Mesendoderm (in vitro differentiated cells): ENCODE measurements at regions not wholly inside any gene's neighbourhood (a gene's known extent, or its start where the extent isn't known, plus 50 kb on each side); places are given as distances from the start of the nearest gene placed in this dataset.

Source experiments
- DNase-seq: peaks from one replicate; pipeline ENCODE4 v3.0.0; 2013
- H2AK5ac ChIP-seq: 2 replicates; pipeline ENCODE4 v1.6.1; 2013; ENCODE audit warnings: low read length, inconsistent platforms
- H2BK120ac ChIP-seq: 2 replicates; pipeline ENCODE4 v1.6.1; 2013; ENCODE audit warnings: low read depth, mild to moderate bottlenecking, low read length, moderate library complexity, mixed read lengths
- H2BK15ac ChIP-seq: replicated peaks from 2 replicates; pipeline ENCODE4 v1.6.1; 2013; ENCODE audit warnings: low read depth, mild to moderate bottlenecking, moderate library complexity
- H2BK5ac ChIP-seq: 2 replicates; pipeline ENCODE4 v1.6.1; 2013; ENCODE audit warnings: low read length, inconsistent platforms
- H3K18ac ChIP-seq: 2 replicates; pipeline ENCODE4 v1.6.1; 2013; ENCODE audit warnings: mild to moderate bottlenecking, low read length, mixed read lengths
- H3K23ac ChIP-seq: one replicate; pipeline ENCODE4 v1.6.1; 2013; ENCODE audit warnings: low read length
- H3K27ac ChIP-seq: 2 replicates; pipeline ENCODE4 v1.5.1; 2013; ENCODE audit warnings: low read depth, mild to moderate bottlenecking, inconsistent platforms, low read length, moderate library complexity
- H3K27me3 ChIP-seq: 2 replicates; pipeline ENCODE4 v1.6.1; 2013; ENCODE audit warnings: low read length, control low read depth, mild to moderate bottlenecking, inconsistent platforms; ENCODE audit not compliant: insufficient read depth, poor library complexity
- H3K36me3 ChIP-seq: 2 replicates; pipeline ENCODE4 v1.6.1; 2013; ENCODE audit warnings: low read length, inconsistent platforms; ENCODE audit not compliant: control insufficient read depth, insufficient read depth
- H3K4ac ChIP-seq: one replicate; pipeline ENCODE4 v1.6.1; 2013; ENCODE audit warnings: low read depth, mild to moderate bottlenecking, low read length, moderate library complexity
- H3K4me1 ChIP-seq: 2 replicates; pipeline ENCODE4 v1.6.1; 2013; ENCODE audit warnings: low read depth, low read length, inconsistent platforms; ENCODE audit not compliant: control insufficient read depth
- H3K4me2 ChIP-seq: 2 replicates; pipeline ENCODE4 v1.6.1; 2013; ENCODE audit warnings: low read length
- H3K4me3 ChIP-seq: 2 replicates; pipeline ENCODE4 v1.5.1; 2013; ENCODE audit warnings: mild to moderate bottlenecking, low read length
- H3K56ac ChIP-seq: one replicate; pipeline ENCODE4 v1.6.1; 2013; ENCODE audit warnings: low read length
- H3K79me1 ChIP-seq: 2 replicates; pipeline ENCODE4 v1.6.1; 2013; ENCODE audit warnings: low read length, inconsistent platforms
- H3K79me2 ChIP-seq: 2 replicates; pipeline ENCODE4 v1.6.1; 2013; ENCODE audit warnings: mild to moderate bottlenecking, low read length; ENCODE audit not compliant: control insufficient read depth, insufficient read depth
- H3K9ac ChIP-seq: 2 replicates; pipeline ENCODE4 v1.6.1; 2013; ENCODE audit warnings: low read length, inconsistent platforms
- H4K5ac ChIP-seq: one replicate; pipeline ENCODE4 v1.6.1; 2013; ENCODE audit warnings: low read length
- H4K8ac ChIP-seq: one replicate; pipeline ENCODE4 v1.6.1; 2013; ENCODE audit warnings: low read depth, mild to moderate bottlenecking, control low read depth, low read length, moderate library complexity
- WGBS: extraction: QIAGEN DNeasy Blood & Tissue Kit; methylation state at CpG from one replicate; pipeline ENCODE4 v1.1.7; 2013; ENCODE audit warnings: low lambda C conversion rate, missing lambda C conversion rate; ENCODE audit not compliant: insufficient coverage; ENCODE audit errors: extremely low coverage; 5-methylcytosine and 5-hydroxymethylcytosine counted together

GRCh38 chr14:56894591-56894991 lies 84.3 kb upstream of the OTX2 start:
- no peak overlapping the region for H3K23ac ChIP-seq
- peaks cover 6% of the 10 kb centered on the region for H3K27me3 ChIP-seq
- no peaks in the 10 kb centered on the region for H3K79me2 ChIP-seq
- H3K4me3 ChIP-seq, result no peak overlapping the region
- H4K5ac ChIP-seq, result no peak overlapping the region
- no peaks in the 10 kb centered on the region for H3K79me1 ChIP-seq
- DNase-seq, result peak; percentile 58
- H2AK5ac ChIP-seq, result no peak overlapping the region
- no peak overlapping the region for H3K9ac ChIP-seq
- H4K8ac ChIP-seq, result no peak overlapping the region
- no peak overlapping the region for H3K18ac ChIP-seq
- H3K4me1 ChIP-seq, result peaks cover 5% of the 10 kb centered on the region
- H3K4ac ChIP-seq, result no peak overlapping the region
- H2BK15ac ChIP-seq, result no peak overlapping the region
- no peak overlapping the region for H2BK5ac ChIP-seq
- H3K27ac ChIP-seq, result no peak overlapping the region
- no CpG with 5 or more reads among the region's 3 CpGs for WGBS
- H3K36me3 ChIP-seq, result no peaks in the 10 kb centered on the region
- H2BK120ac ChIP-seq, result no peak overlapping the region
- H3K4me2 ChIP-seq, result no peak overlapping the region
- no peak overlapping the region for H3K56ac ChIP-seq

GRCh38 chr14:56892959-56893358 lies 82.7 kb upstream of the OTX2 start:
- peaks cover 5% of the 10 kb centered on the region for H3K4me1 ChIP-seq
- peaks cover 6% of the 10 kb centered on the region for H3K27me3 ChIP-seq
- WGBS, result no CpG with 5 or more reads among the region's 5 CpGs

GRCh38 chr14:56891226-56891625 lies 80.9 kb upstream of the OTX2 start:
- H3K56ac ChIP-seq, result no peak overlapping the region
- no peak overlapping the region for H2BK15ac ChIP-seq
- no peak overlapping the region for H4K8ac ChIP-seq
- H2BK120ac ChIP-seq, result no peak overlapping the region
- H3K4me2 ChIP-seq, result no peak overlapping the region
- no peak overlapping the region for H3K27ac ChIP-seq
- H4K5ac ChIP-seq, result no peak overlapping the region
- no peak overlapping the region for H3K4me3 ChIP-seq
- H3K4ac ChIP-seq, result no peak overlapping the region
- DNase-seq, result no peak
- H2AK5ac ChIP-seq, result no peak overlapping the region
- no peak overlapping the region for H3K9ac ChIP-seq
- H3K36me3 ChIP-seq, result no peaks in the 10 kb centered on the region
- H3K79me2 ChIP-seq, result no peaks in the 10 kb centered on the region
- H3K79me1 ChIP-seq, result no peaks in the 10 kb centered on the region
- no peak overlapping the region for H3K23ac ChIP-seq
- H3K27me3 ChIP-seq, result peaks cover 6% of the 10 kb centered on the region
- H2BK5ac ChIP-seq, result no peak overlapping the region
- H3K4me1 ChIP-seq, result peaks cover 7% of the 10 kb centered on the region
- no peak overlapping the region for H3K18ac ChIP-seq

More at GRCh38 chr14:56892959-56893358, 82.7 kb upstream of the OTX2 start:
- no peak overlapping the region for H3K27ac ChIP-seq
- H2BK15ac ChIP-seq, result no peak overlapping the region
- H3K4me2 ChIP-seq, result no peak overlapping the region
- no peak overlapping the region for H2BK120ac ChIP-seq
- H2BK5ac ChIP-seq, result no peak overlapping the region
- H3K23ac ChIP-seq, result no peak overlapping the region
- H3K4ac ChIP-seq, result no peak overlapping the region
- no peaks in the 10 kb centered on the region for H3K79me1 ChIP-seq
- no peak overlapping the region for H4K8ac ChIP-seq
- H3K36me3 ChIP-seq, result no peaks in the 10 kb centered on the region
- H4K5ac ChIP-seq, result no peak overlapping the region
- H3K18ac ChIP-seq, result no peak overlapping the region
- no peak overlapping the region for H2AK5ac ChIP-seq
- no peak overlapping the region for H3K9ac ChIP-seq
- no peak overlapping the region for H3K56ac ChIP-seq
- no peak for DNase-seq
- no peak overlapping the region for H3K4me3 ChIP-seq
- no peaks in the 10 kb centered on the region for H3K79me2 ChIP-seq

GRCh38 chr14:56889705-56890104 lies 79.4 kb upstream of the OTX2 start:
- Histone ChIP-seq H3K27me3 (peaks cover 4% of the 10 kb centered on the region), H3K56ac (no peak overlapping the region), H4K8ac (no peak overlapping the region), H3K18ac (no peak overlapping the region), H3K9ac (no peak overlapping the region), H2BK5ac (no peak overlapping the region), H3K36me3 (no peaks in the 10 kb centered on the region), H2AK5ac (no peak overlapping the region), H4K5ac (no peak overlapping the region), H2BK120ac (no peak overlapping the region), H3K79me2 (no peaks in the 10 kb centered on the region), H3K4me3 (no peak overlapping the region), H3K79me1 (no peaks in the 10 kb centered on the region), H3K4me2 (no peak overlapping the region), H3K27ac (no peak overlapping the region), H3K4me1 (peaks cover 2% of the 10 kb centered on the region), H3K23ac (no peak overlapping the region), H3K4ac (no peak overlapping the region), H2BK15ac (no peak overlapping the region)
- no peak for DNase-seq
- WGBS, result no CpG with 5 or more reads among the region's 2 CpGs

- Histone ChIP-seq H2BK120ac (no peak overlapping the region), H3K27ac (no peak overlapping the region), H4K8ac (no peak overlapping the region), H3K18ac (no peak overlapping the region), H3K23ac (no peak overlapping the region), H3K79me1 (no peaks in the 10 kb centered on the region), H3K4me1 (peaks cover 4% of the 10 kb centered on the region), H2BK5ac (no peak overlapping the region), H2BK15ac (no peak overlapping the region), H3K56ac (no peak overlapping the region), H3K4me2 (no peak overlapping the region), H3K27me3 (peaks cover 4% of the 10 kb centered on the region), H3K4ac (no peak overlapping the region), H2AK5ac (no peak overlapping the region), H3K79me2 (no peaks in the 10 kb centered on the region), H3K4me3 (no peak overlapping the region), H3K9ac (no peak overlapping the region), H3K36me3 (no peaks in the 10 kb centered on the region), H4K5ac (no peak overlapping the region)
- no CpG with 5 or more reads among the region's 3 CpGs for WGBS
- DNase-seq, result no peak
Observed at GRCh38 chr14:56888274-56888673, 78.0 kb upstream of the OTX2 start.

GRCh38 chr14:56887216-56887615 lies 76.9 kb upstream of the OTX2 start:
- Histone ChIP-seq H3K79me1 (no peaks in the 10 kb centered on the region), H2AK5ac (no peak overlapping the region), H3K36me3 (no peaks in the 10 kb centered on the region), H4K5ac (no peak overlapping the region), H3K56ac (no peak overlapping the region), H3K27ac (no peak overlapping the region), H3K4me3 (no peak overlapping the region), H3K9ac (no peak overlapping the region), H3K23ac (no peak overlapping the region), H3K4ac (no peak overlapping the region), H2BK15ac (no peak overlapping the region), H3K4me1 (peaks cover 4% of the 10 kb centered on the region), H3K4me2 (no peak overlapping the region), H3K18ac (no peak overlapping the region), H4K8ac (no peak overlapping the region), H2BK120ac (no peak overlapping the region), H3K27me3 (no peaks in the 10 kb centered on the region), H3K79me2 (no peaks in the 10 kb centered on the region), H2BK5ac (no peak overlapping the region)
- DNase-seq, result no peak
- no CpG with 5 or more reads among the region's 2 CpGs for WGBS
